WTC11 (cell line): ENCODE measurements at regions not wholly inside any gene's neighbourhood (a gene's known extent, or its start where the extent isn't known, plus 50 kb on each side); places are given as distances from the start of the nearest gene placed in this dataset.

Experiments
- ATAC-seq: fragments of 200-7000 bp; cut with Tn5 transposase; 2 replicates; pipeline ENCODE4 v1.10.0; 2021; ENCODE audit warnings: mild to moderate bottlenecking, moderate library complexity
- CTCF ChIA-PET: fragments of 300-600 bp; sonication (Branson Sonifier 250); formaldehyde crosslinking; loops from one replicate; lab custom pipeline; 2021; ENCODE audit warnings: antibody characterized with exemption; lab: Charles Lee
- POLR2A ChIA-PET: fragments of 350-600 bp; sonication (Branson Sonifier 250); formaldehyde crosslinking; loops from one replicate; lab custom pipeline; 2021; ENCODE audit warnings: antibody characterized with exemption; lab: Charles Lee
- DNase-seq: peaks from one replicate; pipeline ENCODE4 v3.0.0; 2021; ENCODE audit warnings: low spot score
- H3K27ac Mint-ChIP-seq: 2 replicates; pipeline ENCODE4 v1.8.0; 2021; ENCODE audit warnings: mixed read lengths
- H3K27me3 Mint-ChIP-seq: 2 replicates; pipeline ENCODE4 v1.8.0; 2021; ENCODE audit warnings: low read depth, mild to moderate bottlenecking, moderate library complexity, mixed read lengths
- H3K36me3 Mint-ChIP-seq: 2 replicates; pipeline ENCODE4 v1.8.0; 2021; ENCODE audit warnings: mixed read lengths
- H3K4me1 Mint-ChIP-seq: 2 replicates; pipeline ENCODE4 v1.8.0; 2022; ENCODE audit warnings: mixed read lengths
- H3K4me3 Mint-ChIP-seq: 2 replicates; pipeline ENCODE4 v1.8.0; 2021; ENCODE audit warnings: mild to moderate bottlenecking, moderate library complexity, mixed read lengths
- H3K9me3 Mint-ChIP-seq: 2 replicates; pipeline ENCODE4 v1.8.0; 2021; ENCODE audit warnings: mixed read lengths
- AFF4 ChIP-seq: sonication (generic); formaldehyde crosslinking; IDR thresholded peaks from 2 replicates; pipeline ENCODE4 v1.8.1; 2023; ENCODE audit warnings: mild to moderate bottlenecking, missing genetic modification reagents, borderline replicate concordance
- CREM ChIP-seq: sonication (generic); formaldehyde crosslinking; IDR thresholded peaks from 2 replicates; pipeline ENCODE4 v1.8.1; 2022; ENCODE audit warnings: mild to moderate bottlenecking, missing genetic modification reagents, moderate library complexity
- E2F1 ChIP-seq: sonication (generic); formaldehyde crosslinking; IDR thresholded peaks from 2 replicates; pipeline ENCODE4 v1.8.0; 2022; ENCODE audit warnings: mild to moderate bottlenecking, missing genetic modification reagents
- E2F5 ChIP-seq: sonication (generic); formaldehyde crosslinking; IDR thresholded peaks from 2 replicates; pipeline ENCODE4 v1.8.1; 2022; ENCODE audit warnings: mild to moderate bottlenecking, moderate library complexity, missing genetic modification reagents
- ELF4 ChIP-seq: sonication (generic); formaldehyde crosslinking; IDR thresholded peaks from 2 replicates; pipeline ENCODE4 v1.8.1; 2022; ENCODE audit warnings: low read depth, mild to moderate bottlenecking, moderate library complexity, missing genetic modification reagents
- ESRRA ChIP-seq: sonication (generic); formaldehyde crosslinking; IDR thresholded peaks from 2 replicates; pipeline ENCODE4 v1.8.1; 2022; ENCODE audit warnings: mild to moderate bottlenecking, missing genetic modification reagents, borderline replicate concordance
- IRF2 ChIP-seq: sonication (generic); formaldehyde crosslinking; IDR thresholded peaks from 2 replicates; pipeline ENCODE4 v1.8.0; 2022; ENCODE audit warnings: low read depth, missing genetic modification reagents, borderline replicate concordance
- MAX ChIP-seq: sonication (generic); formaldehyde crosslinking; IDR thresholded peaks from 2 replicates; pipeline ENCODE4 v1.8.0; 2022; ENCODE audit warnings: mild to moderate bottlenecking, missing genetic modification reagents
- NR2C2 ChIP-seq: sonication (generic); formaldehyde crosslinking; IDR thresholded peaks from 2 replicates; pipeline ENCODE4 v1.8.0; 2022; ENCODE audit warnings: mild to moderate bottlenecking, missing genetic modification reagents
- NR3C1 ChIP-seq: sonication (generic); formaldehyde crosslinking; conservative IDR thresholded peaks from 2 replicates; pipeline ENCODE4 v1.8.1; 2023; ENCODE audit warnings: low read depth, mild to moderate bottlenecking, missing genetic modification reagents
- PRRX2 ChIP-seq: fragments of 250-450 bp; sonication (Bioruptor Pico); IDR thresholded peaks from 2 replicates; pipeline ENCODE4 v1.8.0; 2021; ENCODE audit warnings: mild to moderate bottlenecking
- SMAD4 ChIP-seq: sonication (generic); formaldehyde crosslinking; IDR thresholded peaks from 2 replicates; pipeline ENCODE4 v1.8.0; 2022; ENCODE audit warnings: mild to moderate bottlenecking, missing genetic modification reagents
- ZNF219 ChIP-seq: sonication (generic); formaldehyde crosslinking; IDR thresholded peaks from 2 replicates; pipeline ENCODE4 v1.8.0; 2023; ENCODE audit warnings: missing genetic modification reagents, mild to moderate bottlenecking, borderline replicate concordance
- ZNF232 ChIP-seq: sonication (generic); formaldehyde crosslinking; IDR thresholded peaks from 2 replicates; pipeline ENCODE4 v1.8.0; 2022; ENCODE audit warnings: mild to moderate bottlenecking, missing genetic modification reagents
- ZNF263 ChIP-seq: sonication (generic); formaldehyde crosslinking; IDR thresholded peaks from 2 replicates; pipeline ENCODE4 v1.8.1; 2022; ENCODE audit warnings: low read depth, mild to moderate bottlenecking, moderate library complexity, missing genetic modification reagents
- ZNF281 ChIP-seq: sonication (generic); formaldehyde crosslinking; IDR thresholded peaks from 2 replicates; pipeline ENCODE4 v1.8.0; 2023; ENCODE audit warnings: mild to moderate bottlenecking, missing genetic modification reagents
- ZNF532 ChIP-seq: fragments of 250-450 bp; sonication (Bioruptor Pico); IDR thresholded peaks from 2 replicates; pipeline ENCODE4 v1.9.0; 2021; ENCODE audit warnings: mild to moderate bottlenecking, borderline replicate concordance
- ZSCAN18 ChIP-seq: fragments of 250-450 bp; sonication (Bioruptor Pico); IDR thresholded peaks from 2 replicates; pipeline ENCODE4 v2.1.2; 2022; ENCODE audit warnings: mild to moderate bottlenecking, moderate library complexity

- ATAC-seq (no peak), DNase-seq (no peak)
- peaks cover 3% of the 10 kb centered on the region; the same call in 1 of the 2 replicates for H3K9me3 Mint-ChIP-seq
- ChIA-PET POLR2A (no interaction called here), CTCF (no interaction called here)
- H3K4me1 Mint-ChIP-seq, result peaks cover 16% of the 10 kb centered on the region
- H3K27ac Mint-ChIP-seq, result no peak overlapping the region
- H3K36me3 Mint-ChIP-seq, result no peaks in the 10 kb centered on the region
- TF ChIP-seq ZNF219 (CRISPR knock-in tag) (no peak), ZNF532 (CRISPR knock-in tag) (no peak), NR2C2 (CRISPR knock-in tag) (no peak), SMAD4 (CRISPR knock-in tag) (no peak), ELF4 (CRISPR knock-in tag) (no peak), E2F5 (no peak), ZNF232 (CRISPR knock-in tag) (no peak), ESRRA (CRISPR knock-in tag) (no peak)
- no peak overlapping the region for H3K4me3 Mint-ChIP-seq
- no peaks in the 10 kb centered on the region for H3K27me3 Mint-ChIP-seq
These were observed 403.7 kb upstream of the TRAM1L1 start for GRCh38 chr4:117489107-117489506.

- CTCF ChIA-PET, result interaction anchor here (1.0 kb wide), 1 partner anchor 44 kb away, joined by 4 read pairs; no protein-coding TSS in a partner anchor
- Mint-ChIP-seq H3K27ac (no peak overlapping the region), H3K4me1 (peaks cover 14% of the 10 kb centered on the region), H3K9me3 (peaks cover 3% of the 10 kb centered on the region; the same call in 1 of the 2 replicates), H3K27me3 (no peaks in the 10 kb centered on the region)
- TF ChIP-seq PRRX2 (CRISPR knock-in tag) (no peak), CREM (no peak), NR3C1 (CRISPR knock-in tag) (no peak), E2F1 (CRISPR knock-in tag) (no peak), MAX (no peak)
- TF ChIP-seq, all 79 proteins: peak for 0
- DNase-seq (no peak), ATAC-seq (no peak)
- H3K36me3 Mint-ChIP-seq, result no peaks in the 10 kb centered on the region
- POLR2A ChIA-PET, result no interaction called here
- no peak overlapping the region for H3K4me3 Mint-ChIP-seq
These were observed 406.1 kb upstream of the TRAM1L1 start for GRCh38 chr4:117491516-117491915.

GRCh38 chr4:117495802-117496201, 410.4 kb upstream of the TRAM1L1 start:
- no peaks in the 10 kb centered on the region for H3K36me3 Mint-ChIP-seq
- TF ChIP-seq IRF2 (CRISPR knock-in tag) (no peak), AFF4 (CRISPR knock-in tag) (no peak), ZNF263 (CRISPR knock-in tag) (no peak), ZSCAN18 (CRISPR knock-in tag) (no peak), ZNF281 (CRISPR knock-in tag) (no peak), ZNF232 (CRISPR knock-in tag) (no peak)

More at GRCh38 chr4:117495802-117496201, 410.4 kb upstream of the TRAM1L1 start:
- Mint-ChIP-seq H3K4me1 (peaks cover 14% of the 10 kb centered on the region), H3K9me3 (peaks cover 3% of the 10 kb centered on the region; the same call in 1 of the 2 replicates), H3K4me3 (no peak overlapping the region), H3K27ac (no peak overlapping the region), H3K27me3 (no peaks in the 10 kb centered on the region)
- DNase-seq, result no peak
- POLR2A ChIA-PET, result no interaction called here
- CTCF ChIA-PET, result no interaction called here
- ATAC-seq, result no peak
